GM19239 (cell line): ENCODE measurements at regions not wholly inside any gene's neighbourhood (a gene's known extent, or its start where the extent isn't known, plus 50 kb on each side); places are given as distances from the start of the nearest gene placed in this dataset.

Experiments used
- DNase-seq: peaks from one replicate; pipeline ENCODE4 v3.0.0; 2011; ENCODE audit warnings: low spot score; ENCODE audit not compliant: insufficient read length
- FAIRE-seq: peaks from 2 replicates; lab custom pipeline; 2011; peaks lifted over from hg19 to GRCh38; lab: Jason Lieb, UNC

DNA sequence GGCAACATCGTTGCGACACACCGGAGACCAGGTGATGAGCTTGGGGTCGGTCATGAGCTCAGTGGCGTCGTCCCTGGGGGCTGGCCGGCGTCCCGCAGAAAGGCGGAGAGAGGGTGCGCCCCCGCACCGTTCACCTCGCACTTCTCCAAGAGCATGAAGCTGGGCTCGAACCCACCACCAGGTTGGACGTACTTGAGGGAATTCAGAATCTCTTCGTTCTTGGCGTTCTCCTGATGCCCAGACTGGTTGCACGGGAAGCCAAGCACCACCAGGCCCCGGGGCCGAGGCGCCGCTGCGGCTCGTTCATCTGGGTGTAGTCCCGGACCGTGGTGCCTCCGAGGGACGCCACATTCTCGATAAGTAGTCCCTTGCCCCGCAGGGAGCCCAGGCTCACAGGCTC, 176.6 kb upstream of the ADAMTS5 start:
- no peak for FAIRE-seq
- no peak for DNase-seq

DNA sequence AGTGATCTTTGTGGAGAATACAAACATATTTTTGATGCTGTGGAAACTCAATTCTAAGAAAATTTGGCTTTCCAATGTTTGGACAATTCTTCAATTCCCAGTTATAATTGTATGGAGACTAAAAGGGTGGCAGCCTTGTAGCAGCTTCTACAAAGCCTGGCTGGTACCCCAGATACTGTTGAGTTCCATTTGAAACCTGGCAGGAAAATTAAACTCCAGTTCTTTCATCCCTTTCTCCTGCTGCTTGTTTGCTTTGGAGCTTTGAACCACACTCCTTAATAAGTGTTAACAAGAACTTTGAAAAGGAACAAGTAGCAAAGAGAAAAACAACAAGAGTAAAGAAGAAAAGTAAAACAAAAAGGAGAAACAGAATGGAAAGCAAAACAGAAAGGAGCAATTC, 172.6 kb upstream of the ADAMTS5 start:
- DNase-seq (no peak), FAIRE-seq (no peak)

DNA sequence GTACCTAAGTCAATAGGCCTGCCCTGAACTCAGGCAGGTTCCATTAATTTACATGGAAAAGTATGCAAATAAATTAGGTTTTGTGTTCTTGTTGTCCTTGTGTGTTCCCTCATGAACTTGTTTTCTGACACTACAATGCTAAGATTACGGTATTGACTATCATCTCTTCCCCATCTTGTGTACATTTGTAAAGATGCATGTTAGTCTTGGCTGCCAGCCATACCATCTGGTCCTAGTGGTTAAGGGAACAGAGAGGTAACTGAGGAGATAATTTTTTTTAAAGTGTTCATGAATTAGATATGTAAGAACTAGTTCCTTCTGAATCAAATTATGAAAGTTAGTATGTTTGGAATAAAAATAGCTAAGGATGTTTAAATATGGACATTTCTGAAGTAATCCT, 167.6 kb upstream of the ADAMTS5 start:
- no peak for DNase-seq
- FAIRE-seq: no peak

DNA sequence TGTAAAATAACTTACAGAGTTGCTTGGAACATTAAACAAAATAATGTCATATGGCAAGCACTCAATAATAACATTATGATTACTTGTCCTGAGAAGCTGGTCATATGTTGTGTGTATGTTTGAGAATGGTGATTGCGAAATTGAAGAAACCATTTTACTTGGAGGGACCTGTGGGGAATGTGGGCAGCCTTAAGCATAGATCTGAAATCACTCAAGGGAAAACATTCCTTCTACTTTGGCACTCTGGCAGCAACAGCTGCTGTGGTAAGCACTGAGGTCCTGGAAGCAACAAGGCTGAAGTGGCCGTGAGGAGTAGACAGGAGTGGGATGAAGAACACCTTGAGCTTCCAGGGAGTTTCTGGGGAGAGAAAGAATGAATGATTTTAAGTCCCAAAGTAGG, 165.4 kb upstream of the ADAMTS5 start:
- DNase-seq: no peak
- no peak for FAIRE-seq

DNA sequence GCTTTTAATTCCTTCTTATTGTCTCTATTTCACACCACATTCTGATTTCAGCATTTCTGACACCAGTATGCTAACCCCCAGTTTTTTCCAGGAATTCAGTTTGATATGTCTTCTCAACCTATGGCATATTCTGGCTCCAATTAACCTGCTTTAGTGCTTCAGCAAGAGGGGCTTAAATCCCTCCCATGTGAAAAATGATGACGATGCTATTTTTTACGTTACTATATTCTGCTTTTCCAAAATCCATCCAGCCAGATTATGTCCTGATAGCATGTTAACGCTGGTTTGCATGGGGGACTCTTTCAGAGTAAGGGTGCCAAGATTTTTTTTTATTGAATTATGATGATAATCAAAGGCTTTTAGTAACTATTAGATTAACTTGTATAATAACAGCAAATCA, 163.3 kb upstream of the ADAMTS5 start:
- DNase-seq (no peak), FAIRE-seq (no peak)

DNA sequence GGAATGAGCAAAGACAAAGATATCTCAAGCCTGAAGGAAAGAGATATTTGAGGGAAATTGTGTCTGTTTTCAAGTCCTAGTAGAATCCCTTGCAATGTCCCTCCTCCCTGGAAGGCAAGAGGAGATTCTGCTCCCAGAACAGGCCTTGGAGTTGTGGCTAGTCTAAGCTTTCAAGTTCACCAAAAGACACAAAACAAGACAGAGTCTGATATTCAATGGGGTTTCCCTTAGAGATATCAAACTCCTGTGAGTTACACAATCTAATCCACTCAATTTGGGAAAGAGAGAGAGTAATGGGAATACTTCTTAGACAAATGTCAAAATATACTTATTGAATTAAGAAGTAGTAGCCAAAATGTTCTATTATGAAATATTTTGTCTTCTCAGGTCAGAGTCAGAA, 162.8 kb upstream of the ADAMTS5 start:
- FAIRE-seq: no peak
- no peak for DNase-seq

DNA sequence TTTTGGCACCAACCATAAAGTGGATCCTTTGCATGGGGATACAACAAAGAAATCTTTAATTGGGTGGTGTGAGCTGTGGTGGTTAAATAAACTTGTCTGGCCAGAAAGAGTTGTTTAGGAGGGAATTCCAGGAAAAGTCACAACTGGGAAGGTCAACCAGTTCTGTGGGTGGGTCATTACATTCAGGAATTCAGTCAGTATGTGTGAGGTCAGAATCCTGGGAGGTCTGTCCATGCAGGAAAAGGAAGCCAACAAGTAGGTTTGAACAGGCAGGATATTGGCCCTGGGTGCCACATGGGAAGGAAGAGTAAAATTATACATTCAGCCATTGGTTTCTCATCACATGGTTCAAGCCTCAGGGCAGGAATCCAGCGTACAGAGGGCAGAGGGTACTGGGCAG, 162.3 kb upstream of the ADAMTS5 start:
- DNase-seq: no peak
- FAIRE-seq: no peak

DNA sequence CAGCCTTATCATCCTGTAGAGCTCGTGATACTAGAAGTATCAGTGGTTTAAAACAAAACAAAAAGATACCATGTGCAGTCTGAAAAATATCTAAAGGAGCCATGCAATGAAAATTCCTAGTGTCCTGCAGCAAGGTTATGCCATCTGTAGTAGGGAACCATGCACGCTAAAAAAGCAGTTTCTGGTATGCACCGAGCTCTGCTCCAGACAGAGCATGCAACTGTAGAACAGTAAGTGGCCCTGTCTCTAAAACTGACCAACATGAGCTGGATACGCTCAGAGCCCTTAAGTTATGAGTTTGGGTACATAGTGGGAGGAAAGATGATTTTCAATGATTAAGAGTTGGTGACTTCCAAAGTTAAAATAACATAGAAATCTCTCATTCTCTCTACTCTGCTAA, 159.3 kb upstream of the ADAMTS5 start:
- DNase-seq: no peak
- FAIRE-seq: no peak

DNA sequence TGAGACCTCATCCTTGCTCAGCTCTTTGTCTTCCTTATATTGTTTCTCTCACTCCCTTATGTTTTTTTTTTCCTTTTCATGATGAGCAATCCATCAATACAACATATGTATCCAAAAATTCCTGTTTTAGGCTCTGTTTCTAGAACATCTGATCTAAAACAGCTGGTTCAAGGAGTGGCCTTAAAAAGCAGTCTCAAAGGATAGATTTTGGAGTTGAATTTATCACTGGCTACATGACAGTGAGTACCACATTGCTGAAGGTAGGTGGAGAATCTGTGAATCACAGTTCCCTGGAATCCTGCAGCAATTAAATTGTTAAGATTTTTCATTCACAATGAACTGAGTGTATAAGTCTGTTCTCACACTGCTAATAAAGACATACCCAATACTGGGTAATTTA, 155.8 kb upstream of the ADAMTS5 start:
- DNase-seq: no peak
- no peak for FAIRE-seq

DNA sequence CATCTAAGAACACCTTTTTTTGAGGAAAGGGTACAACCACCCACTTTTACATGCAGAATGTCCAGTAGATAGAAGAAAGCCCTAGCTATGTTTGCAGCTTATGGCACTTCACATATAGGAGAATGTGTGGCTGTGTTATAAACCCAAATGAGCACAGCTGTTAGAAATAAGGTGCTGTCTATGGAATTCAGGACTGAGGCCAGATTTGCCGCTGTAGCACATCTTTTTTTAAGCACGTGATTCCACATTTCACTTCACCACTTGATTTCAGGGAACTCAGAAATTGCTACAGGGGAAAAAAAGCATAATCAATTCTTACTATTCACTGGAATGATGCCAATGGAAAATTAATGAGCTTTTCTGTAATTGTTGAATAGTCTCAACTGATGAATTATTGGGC, 147.2 kb upstream of the ADAMTS5 start:
- DNase-seq (no peak), FAIRE-seq (no peak)

DNA sequence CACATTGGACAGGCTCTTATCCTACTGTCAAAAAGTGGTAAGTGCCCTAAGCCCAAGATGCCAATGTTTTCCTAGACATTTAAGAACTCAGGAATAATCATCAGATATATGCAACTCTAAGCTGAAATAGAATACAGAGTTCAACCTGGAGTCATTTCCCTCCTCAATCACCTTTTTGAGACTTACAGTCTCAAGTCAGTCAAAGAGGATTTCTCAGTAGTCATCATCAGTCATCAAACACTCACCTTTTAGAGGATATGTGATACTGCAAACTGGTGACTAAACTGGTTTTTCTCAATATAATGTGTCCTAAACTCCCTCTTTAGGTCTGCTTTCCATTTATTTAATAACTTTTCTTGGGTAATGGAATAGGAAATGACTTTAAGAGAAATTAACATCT, 145.3 kb upstream of the ADAMTS5 start:
- FAIRE-seq (no peak), DNase-seq (no peak)

DNA sequence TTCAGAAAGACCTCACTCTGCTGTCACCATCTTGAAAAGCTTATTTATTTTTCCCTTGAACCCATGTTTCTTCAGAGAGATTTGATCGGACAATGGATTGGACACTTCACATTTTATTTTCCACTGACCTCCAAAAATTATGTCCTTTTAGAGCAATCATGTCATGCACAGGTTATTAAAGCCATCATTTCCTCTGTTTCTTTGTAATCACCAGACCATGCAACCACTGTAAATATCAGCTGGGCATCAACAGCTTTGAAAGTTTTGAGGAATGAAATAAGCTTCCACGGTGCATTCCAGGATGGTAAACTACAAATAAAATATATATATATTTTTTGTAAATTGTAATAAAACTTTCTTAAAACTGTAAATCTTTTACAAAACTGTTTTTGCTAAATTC, 144.1 kb upstream of the ADAMTS5 start:
- no peak for DNase-seq

DNA sequence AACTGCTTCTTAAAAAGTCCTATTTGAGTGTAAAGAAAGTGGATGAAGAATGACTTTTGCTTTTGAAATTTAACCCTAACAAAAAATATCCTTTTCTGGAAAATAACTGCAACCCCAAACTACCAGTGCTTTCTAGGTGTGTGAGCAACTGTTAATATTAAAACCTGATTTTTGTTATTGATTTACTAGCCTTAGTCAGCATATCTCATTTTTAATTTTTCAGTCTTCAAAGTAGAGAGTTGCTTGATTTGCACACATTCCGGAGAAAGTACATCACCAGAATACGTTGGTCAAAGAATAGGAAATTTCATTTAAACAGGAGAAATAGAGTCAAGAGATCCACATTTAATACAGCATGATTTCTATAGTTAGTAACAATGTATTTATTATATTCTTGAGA, 141.8 kb upstream of the ADAMTS5 start:
- DNase-seq (no peak), FAIRE-seq (no peak)

More for the DNA sequence above, 144.1 kb upstream of the ADAMTS5 start:
- no peak for FAIRE-seq

DNA sequence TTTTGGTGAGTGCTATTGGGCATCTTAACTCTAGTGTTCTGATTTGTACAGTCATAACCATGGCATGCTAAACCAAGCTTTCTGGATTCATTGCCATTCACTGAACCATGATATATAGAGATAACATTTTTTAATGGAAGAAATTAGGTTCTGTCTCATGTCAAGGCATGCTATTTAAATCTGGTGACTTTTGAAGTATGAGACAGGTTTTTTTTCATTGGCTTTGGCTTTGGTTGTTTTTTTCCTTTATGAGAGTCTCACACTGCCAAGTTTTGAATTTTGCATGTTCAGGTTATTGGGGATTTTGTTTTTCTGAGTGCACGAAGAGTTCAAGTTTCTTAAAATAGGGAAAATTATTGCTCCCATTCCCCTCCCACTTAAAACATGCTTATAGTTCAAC, 141.3 kb upstream of the ADAMTS5 start:
- FAIRE-seq (no peak), DNase-seq (no peak)

DNA sequence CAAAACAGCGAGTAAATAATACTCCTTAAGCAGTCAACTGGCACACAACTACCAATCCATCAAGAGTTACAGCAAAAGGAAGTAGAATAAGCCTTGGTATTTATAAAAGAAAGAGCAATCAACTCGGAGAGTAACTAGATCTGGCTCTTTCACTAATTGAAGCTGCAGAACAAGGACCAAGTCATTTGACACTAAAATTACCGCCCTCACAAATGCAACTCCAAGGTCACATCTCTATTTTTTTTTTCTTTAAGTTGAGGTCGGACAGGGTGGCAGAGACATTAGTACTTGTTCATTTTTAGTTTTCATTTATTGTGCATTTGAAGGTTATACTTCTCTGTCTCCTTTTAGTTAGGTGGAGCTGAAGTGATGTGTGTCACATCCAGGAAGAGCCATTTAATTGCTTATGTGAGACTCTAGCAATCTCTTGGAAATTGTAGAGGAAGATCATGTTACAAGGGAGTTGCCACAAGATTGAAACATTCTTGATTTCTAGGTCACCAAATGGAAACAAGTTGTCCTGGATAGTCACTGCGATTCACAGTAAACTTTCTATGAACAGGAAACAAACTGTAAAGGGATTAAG, 138.1 kb upstream of the ADAMTS5 start:
- no peak for FAIRE-seq

DNA sequence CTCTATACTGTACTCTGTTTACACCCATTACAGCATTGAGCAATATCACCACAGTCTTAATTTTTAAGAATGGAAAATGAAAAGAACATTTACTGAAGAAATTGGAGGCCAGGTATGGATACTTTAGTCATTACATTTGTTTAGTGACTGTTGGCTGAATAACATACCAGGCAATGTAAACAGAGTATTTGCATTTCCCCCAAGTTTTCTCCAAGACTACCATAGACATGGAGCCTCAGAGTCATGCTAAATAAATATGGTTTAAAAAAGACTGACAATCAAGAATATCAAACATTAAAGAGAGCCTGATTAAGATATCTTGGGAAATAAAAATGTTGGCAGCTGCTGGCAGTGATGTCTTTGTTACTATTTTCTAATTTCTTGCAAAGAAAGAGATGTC, 136.9 kb upstream of the ADAMTS5 start:
- FAIRE-seq: no peak
- DNase-seq: no peak

More for the DNA sequence above, 138.1 kb upstream of the ADAMTS5 start:
- DNase-seq: no peak

DNA sequence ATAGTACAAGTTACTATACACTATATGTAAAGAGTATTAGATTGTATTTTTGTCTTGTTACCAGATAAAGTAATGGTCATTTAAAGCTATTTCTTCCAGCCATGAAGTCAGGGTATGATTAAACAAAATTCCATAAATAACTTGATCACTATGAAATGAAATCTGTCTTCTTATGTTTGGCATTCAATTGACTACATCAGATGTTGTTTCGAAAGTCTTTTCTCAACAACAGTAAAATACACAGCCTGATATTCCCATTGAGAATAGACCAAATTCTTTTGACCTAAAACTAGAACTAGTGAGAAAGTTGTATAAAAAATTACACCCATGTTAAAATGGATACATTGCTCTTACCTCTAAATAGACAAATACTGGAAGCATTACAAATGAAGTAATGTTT, 134.6 kb upstream of the ADAMTS5 start:
- FAIRE-seq: no peak

DNA sequence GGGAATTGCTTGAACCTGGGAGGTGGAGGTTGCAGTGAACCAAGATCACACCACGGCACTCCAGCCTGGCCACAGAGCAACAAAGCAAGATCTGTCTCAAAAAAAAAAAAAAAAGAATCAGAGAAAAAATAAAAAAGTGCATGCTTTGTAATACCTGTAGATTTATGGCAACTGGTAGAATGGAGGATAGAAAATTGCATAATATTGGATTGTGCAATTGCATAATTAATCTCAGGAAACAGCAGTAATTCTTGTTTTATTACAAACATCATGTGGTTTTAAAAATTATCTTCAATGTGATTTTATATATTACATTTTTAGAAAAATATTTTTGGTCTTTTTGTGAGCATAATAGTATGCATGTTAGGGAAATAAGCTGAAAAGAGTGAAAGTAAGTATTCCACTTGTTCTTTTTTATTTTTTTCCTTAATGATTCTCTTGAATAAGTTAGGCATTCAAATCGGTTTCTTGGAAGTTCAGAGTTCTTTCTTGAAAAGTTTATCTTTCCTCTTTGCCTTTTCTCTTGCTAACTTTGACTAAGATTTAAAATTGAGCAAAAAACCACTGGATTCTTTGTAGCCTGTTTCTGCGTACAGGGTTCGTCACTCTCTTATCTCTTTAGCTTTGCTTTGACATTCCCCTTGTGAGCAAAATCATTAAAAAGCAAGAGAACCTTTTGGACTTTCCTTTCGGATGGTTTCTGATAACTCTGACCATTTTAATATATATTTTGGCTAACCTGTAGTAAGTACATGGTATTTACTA, 127.5 kb upstream of the ADAMTS5 start:
- no peak for FAIRE-seq
- no peak for DNase-seq

More for the DNA sequence above, 134.6 kb upstream of the ADAMTS5 start:
- no peak for DNase-seq

DNA sequence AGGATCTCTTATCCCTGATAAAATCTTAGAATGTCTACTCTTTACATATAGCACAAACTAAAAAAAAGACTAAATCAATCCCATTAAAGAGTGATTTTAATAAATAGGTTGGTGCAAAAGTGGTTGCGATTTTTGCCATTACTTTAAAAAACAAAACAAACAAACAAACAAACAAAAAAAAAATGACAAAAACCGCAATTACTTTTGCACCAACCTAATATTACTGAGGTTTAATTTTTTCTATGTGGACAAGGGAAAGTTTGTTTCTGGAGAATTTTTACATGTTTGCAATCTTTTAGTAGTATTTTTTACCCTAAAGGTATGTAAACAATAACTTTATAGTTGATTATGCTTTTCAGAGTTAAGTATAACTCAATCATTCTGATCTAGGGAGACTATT, 119.7 kb upstream of the ADAMTS5 start:
- DNase-seq (no peak), FAIRE-seq (no peak)

DNA sequence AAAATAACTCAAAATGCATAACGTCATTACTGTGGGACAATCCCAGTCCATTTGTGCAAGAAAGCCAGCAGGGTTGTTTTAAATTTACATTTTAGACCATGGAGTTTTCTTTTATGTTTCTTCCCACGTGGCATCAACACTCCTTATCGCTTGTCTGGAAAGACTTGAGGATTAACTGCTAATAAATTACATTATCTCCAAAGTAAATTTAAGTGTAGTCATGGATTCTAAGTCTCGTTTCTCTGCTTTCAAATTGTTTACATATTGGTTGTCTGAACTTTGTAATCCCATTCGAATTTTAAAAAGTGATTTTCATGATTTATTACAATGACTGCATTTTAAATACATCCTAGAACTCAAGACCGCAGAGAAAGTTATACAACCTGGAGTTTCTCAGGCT, 119.3 kb upstream of the ADAMTS5 start:
- DNase-seq: no peak

DNA sequence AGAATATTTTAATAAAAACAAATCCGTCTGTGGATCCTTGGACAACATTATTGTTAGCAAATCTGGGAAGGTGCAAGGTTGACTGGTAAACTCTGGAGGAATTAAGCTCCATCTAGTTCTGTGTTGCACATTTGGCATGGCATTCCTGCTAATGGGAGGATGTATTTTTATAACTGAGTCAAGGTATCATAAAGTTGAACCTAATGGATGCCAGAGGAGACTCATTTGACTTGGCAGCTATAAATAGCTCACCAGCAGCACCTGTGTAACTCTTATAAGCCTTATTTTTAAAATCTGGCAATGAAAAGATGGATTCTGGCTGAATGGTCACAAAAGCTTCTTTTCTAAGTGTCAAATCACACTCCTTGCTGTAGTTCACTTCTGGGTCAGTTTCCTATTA, 118.5 kb upstream of the ADAMTS5 start:
- DNase-seq (no peak), FAIRE-seq (no peak)

More for the DNA sequence above, 119.3 kb upstream of the ADAMTS5 start:
- no peak for FAIRE-seq

DNA sequence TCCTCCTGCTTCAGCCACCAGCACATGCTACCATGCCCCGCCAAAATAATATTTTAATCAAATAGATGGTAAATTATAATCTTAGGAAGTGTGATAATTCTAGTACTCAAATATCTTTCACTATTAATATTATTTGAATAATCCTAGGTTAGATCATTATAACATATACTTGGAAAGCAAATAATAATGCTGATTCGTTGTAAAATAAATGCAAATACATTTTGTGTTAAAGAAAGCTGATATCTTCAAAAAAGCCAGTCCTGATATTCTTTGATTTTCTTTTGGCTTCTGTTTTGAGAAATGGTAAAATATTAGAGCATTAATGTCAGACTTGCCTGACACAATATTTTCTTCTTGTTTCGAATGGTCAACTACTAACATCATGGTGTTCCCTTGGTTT, 116.3 kb upstream of the ADAMTS5 start:
- no peak for DNase-seq
- no peak for FAIRE-seq
